A673 (cell line): ENCODE measurements at regions not wholly inside any gene's neighbourhood (a gene's known extent, or its start where the extent isn't known, plus 50 kb on each side); places are given as distances from the start of the nearest gene placed in this dataset.

Experiments
- EZH2 ChIP-seq: fragments of 200-600 bp; sonication (generic); IDR thresholded peaks from 2 replicates; pipeline ENCODE4 v1.6.1; 2017; ENCODE audit warnings: borderline replicate concordance, low read depth, mild to moderate bottlenecking, mixed read lengths, antibody characterized with exemption, low read length; ENCODE audit not compliant: poor library complexity, severe bottlenecking
- TF ChIP-seq, protein P1 (sequence below): fragments of 300-800, 200-600 bp; sonication (generic); conservative IDR thresholded peaks from 2 replicates; pipeline ENCODE4 v1.5.1; 2017; ENCODE audit warnings: low read depth, mild to moderate bottlenecking, antibody characterized with exemption, low read length, moderate library complexity, mixed read lengths

DNA sequence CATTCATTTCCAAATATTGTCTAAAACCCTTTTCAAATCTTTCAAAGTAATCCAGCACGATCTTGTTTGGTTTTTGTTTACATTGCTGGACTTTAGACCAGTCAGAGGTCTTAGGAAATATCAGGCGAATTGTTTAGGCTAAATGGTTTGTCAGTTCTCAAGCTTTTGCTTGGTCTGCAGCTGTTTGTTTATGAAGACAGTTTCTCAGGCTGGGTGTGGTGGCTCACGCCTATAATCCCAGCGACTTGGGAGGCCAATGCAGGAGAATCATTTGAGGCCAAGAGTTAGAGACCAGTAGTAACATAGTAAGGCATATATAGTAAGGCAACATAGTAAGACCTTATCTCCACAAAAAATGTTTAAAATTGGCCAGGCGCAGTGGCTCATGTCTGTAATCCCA, 77.5 kb downstream of the DNTTIP2 start:
- TF ChIP-seq EZH2, result no peak
- TF ChIP-seq, protein P1, sequence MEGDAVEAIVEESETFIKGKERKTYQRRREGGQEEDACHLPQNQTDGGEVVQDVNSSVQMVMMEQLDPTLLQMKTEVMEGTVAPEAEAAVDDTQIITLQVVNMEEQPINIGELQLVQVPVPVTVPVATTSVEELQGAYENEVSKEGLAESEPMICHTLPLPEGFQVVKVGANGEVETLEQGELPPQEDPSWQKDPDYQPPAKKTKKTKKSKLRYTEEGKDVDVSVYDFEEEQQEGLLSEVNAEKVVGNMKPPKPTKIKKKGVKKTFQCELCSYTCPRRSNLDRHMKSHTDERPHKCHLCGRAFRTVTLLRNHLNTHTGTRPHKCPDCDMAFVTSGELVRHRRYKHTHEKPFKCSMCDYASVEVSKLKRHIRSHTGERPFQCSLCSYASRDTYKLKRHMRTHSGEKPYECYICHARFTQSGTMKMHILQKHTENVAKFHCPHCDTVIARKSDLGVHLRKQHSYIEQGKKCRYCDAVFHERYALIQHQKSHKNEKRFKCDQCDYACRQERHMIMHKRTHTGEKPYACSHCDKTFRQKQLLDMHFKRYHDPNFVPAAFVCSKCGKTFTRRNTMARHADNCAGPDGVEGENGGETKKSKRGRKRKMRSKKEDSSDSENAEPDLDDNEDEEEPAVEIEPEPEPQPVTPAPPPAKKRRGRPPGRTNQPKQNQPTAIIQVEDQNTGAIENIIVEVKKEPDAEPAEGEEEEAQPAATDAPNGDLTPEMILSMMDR, result no peak
